ENCODE measurements at regions not wholly inside any gene's neighbourhood (a gene's known extent, or its start where the extent isn't known, plus 50 kb on each side); places are given as distances from the start of the nearest gene placed in this dataset.

DNA sequence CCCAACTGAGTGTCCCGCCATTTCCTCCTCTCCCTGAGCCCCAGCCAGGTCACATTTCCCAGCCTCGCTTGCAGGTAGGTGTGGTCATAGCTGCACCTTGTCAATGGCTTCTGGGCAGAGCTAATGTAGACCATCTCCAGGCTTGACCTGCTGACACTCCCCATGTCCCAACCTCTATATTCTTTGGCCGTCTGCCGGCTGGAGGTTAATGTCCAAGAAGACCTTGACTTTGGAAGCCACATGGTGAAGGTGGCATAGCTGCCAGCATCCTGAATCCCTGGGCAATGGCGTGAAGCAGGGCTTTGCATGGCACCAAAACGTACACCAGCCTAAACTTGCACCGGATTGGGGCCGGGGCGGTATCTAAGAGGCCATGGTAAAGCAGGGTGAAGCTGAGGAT lies 88.3 kb downstream of the SPP2 start:
- TF ChIP-seq CTCF (conservative IDR thresholded peaks at IDR 0.05; ENCODE audit: low read length) (no peak), EZH2phosphoT487 (IDR thresholded peaks at IDR 0.05; ENCODE audit: borderline replicate concordance) (no peak)

Data from Loucy (cell line).